ENCODE measurements at regions not wholly inside any gene's neighbourhood (a gene's known extent, or its start where the extent isn't known, plus 50 kb on each side); places are given as distances from the start of the nearest gene placed in this dataset.

- TF ChIP-seq, protein P1, sequence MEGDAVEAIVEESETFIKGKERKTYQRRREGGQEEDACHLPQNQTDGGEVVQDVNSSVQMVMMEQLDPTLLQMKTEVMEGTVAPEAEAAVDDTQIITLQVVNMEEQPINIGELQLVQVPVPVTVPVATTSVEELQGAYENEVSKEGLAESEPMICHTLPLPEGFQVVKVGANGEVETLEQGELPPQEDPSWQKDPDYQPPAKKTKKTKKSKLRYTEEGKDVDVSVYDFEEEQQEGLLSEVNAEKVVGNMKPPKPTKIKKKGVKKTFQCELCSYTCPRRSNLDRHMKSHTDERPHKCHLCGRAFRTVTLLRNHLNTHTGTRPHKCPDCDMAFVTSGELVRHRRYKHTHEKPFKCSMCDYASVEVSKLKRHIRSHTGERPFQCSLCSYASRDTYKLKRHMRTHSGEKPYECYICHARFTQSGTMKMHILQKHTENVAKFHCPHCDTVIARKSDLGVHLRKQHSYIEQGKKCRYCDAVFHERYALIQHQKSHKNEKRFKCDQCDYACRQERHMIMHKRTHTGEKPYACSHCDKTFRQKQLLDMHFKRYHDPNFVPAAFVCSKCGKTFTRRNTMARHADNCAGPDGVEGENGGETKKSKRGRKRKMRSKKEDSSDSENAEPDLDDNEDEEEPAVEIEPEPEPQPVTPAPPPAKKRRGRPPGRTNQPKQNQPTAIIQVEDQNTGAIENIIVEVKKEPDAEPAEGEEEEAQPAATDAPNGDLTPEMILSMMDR (IDR thresholded peaks at IDR 0.05; ENCODE audit: borderline replicate concordance, extremely low read depth, low read length, poor library complexity, severe bottlenecking), result no peak
- no peak for TF ChIP-seq EZH2 (IDR thresholded peaks at IDR 0.05; ENCODE audit: borderline replicate concordance, low read depth, low read length, severe bottlenecking)
Observed at GRCh38 chr4:131531087-131531486, 1618.0 kb upstream of the PCDH10 start.

All from DND-41 (cell line).